H1 (cell line): ENCODE measurements at regions not wholly inside any gene's neighbourhood (a gene's known extent, or its start where the extent isn't known, plus 50 kb on each side); places are given as distances from the start of the nearest gene placed in this dataset.

ENCODE experiments used
- CTCF ChIA-PET: fragments of 300-600 bp; sonication (Branson Sonifier 250); formaldehyde crosslinking; loops from one replicate; lab custom pipeline; 2021; ENCODE audit not compliant: partially characterized antibody; lab: Charles Lee
- POLR2A ChIA-PET: fragments of 300-600 bp; sonication (Branson Sonifier 250); formaldehyde crosslinking; loops from one replicate; lab custom pipeline; 2021; ENCODE audit warnings: inconsistent platforms; ENCODE audit not compliant: partially characterized antibody; lab: Charles Lee
- DNase-seq, 2 experiments: peaks; one replicate each; pipeline versions ENCODE4 v3.0.0 to v3.0.0-alpha.2; 2010 to 2022; ENCODE audit warnings: low spot score in 2 of 2, low read depth in 1 of 2, mixed read lengths in 1 of 2
- FAIRE-seq: peaks from 2 replicates; lab custom pipeline; 2011; peaks lifted over from hg19 to GRCh38; lab: Jason Lieb, UNC
- H2AFZ ChIP-seq: 2 replicates; pipeline ENCODE4 v1.8.1; 2012; ENCODE audit warnings: low read length, inconsistent platforms
- H2AK5ac ChIP-seq: 2 replicates; pipeline ENCODE4 v1.6.1; 2013; ENCODE audit warnings: low read depth, low read length
- H2BK120ac ChIP-seq: replicated peaks from 2 replicates; pipeline ENCODE3; 2013; ENCODE audit warnings: low read depth, low read length, inconsistent platforms
- H2BK12ac ChIP-seq: 2 replicates; pipeline ENCODE4 v1.6.1; 2013; ENCODE audit warnings: low read depth, low read length
- H2BK15ac ChIP-seq: 2 replicates; pipeline ENCODE4 v1.6.1; 2013; ENCODE audit warnings: low read length
- H2BK20ac ChIP-seq: 2 replicates; pipeline ENCODE4 v1.6.1; 2013; ENCODE audit warnings: low read length
- H2BK5ac ChIP-seq: 2 replicates; pipeline ENCODE4 v1.6.1; 2013; ENCODE audit warnings: low read depth, low read length
- H3K14ac ChIP-seq: 2 replicates; pipeline ENCODE4 v1.6.1; 2013; ENCODE audit warnings: inconsistent platforms; ENCODE audit not compliant: insufficient read length
- H3K18ac ChIP-seq: 2 replicates; pipeline ENCODE4 v1.6.1; 2013; ENCODE audit warnings: low read length; ENCODE audit errors: extremely low read depth
- H3K23ac ChIP-seq: 2 replicates; pipeline ENCODE4 v1.6.1; 2013; ENCODE audit warnings: inconsistent platforms; ENCODE audit not compliant: insufficient read length
- H3K23me2 ChIP-seq: 2 replicates; pipeline ENCODE4 v1.6.1; 2013; ENCODE audit warnings: low read depth, low read length
- H3K27ac ChIP-seq: 2 replicates; pipeline ENCODE4 v1.6.1; 2011; ENCODE audit warnings: low read depth, low read length, inconsistent platforms
- H3K27me3 ChIP-seq, 4 experiments: replicated peaks in 1 of 4; 1 replicate in 1 of 4; 2 replicates in 3 of 4; pipeline versions ENCODE4 v1.6.1 to v1.8.1; 2011 to 2013; ENCODE audit warnings: low read length in 3 of 4, mild to moderate bottlenecking in 3 of 4, inconsistent platforms in 2 of 4, mixed read lengths in 2 of 4, moderate library complexity in 1 of 4; ENCODE audit not compliant: control insufficient read depth in 3 of 4, insufficient read depth in 3 of 4; ENCODE audit errors: extremely low read depth in 1 of 4
- H3K36me3 ChIP-seq, 4 experiments: 2 replicates each; pipeline versions ENCODE4 v1.6.1 to v1.8.1; 2011 to 2013; ENCODE audit warnings: mild to moderate bottlenecking in 4 of 4, low read length in 3 of 4, moderate library complexity in 2 of 4, control low read depth in 1 of 4, inconsistent platforms in 1 of 4; ENCODE audit not compliant: insufficient read depth in 4 of 4, control insufficient read depth in 2 of 4
- H3K4ac ChIP-seq: replicated peaks from 2 replicates; pipeline ENCODE3; 2013; ENCODE audit warnings: low read length, low read depth, mixed read lengths, inconsistent platforms; ENCODE audit not compliant: insufficient read length
- H3K4me1 ChIP-seq, 4 experiments: replicated peaks in 1 of 4; 1 replicate in 1 of 4; 2 replicates in 3 of 4; pipeline versions ENCODE4 v1.6.1 to v1.8.1; 2011 to 2013; ENCODE audit warnings: low read length in 3 of 4, inconsistent platforms in 2 of 4, mixed read lengths in 1 of 4; ENCODE audit not compliant: insufficient read depth in 4 of 4, control insufficient read depth in 3 of 4
- H3K4me2 ChIP-seq, 2 experiments: 2 replicates each; pipeline versions ENCODE4 v1.6.1 to v1.8.1; 2011 to 2013; ENCODE audit warnings: low read depth in 2 of 2, low read length in 2 of 2, control low read depth in 1 of 2, inconsistent platforms in 1 of 2, mild to moderate bottlenecking in 1 of 2; ENCODE audit not compliant: insufficient read depth in 1 of 2
- H3K4me3 ChIP-seq, 4 experiments: fragments of 200-600, 300-600 bp in 1 of 4; sonication (generic), shearing (Covaris generic), sonication (Bioruptor Twin) in 1 of 4; 2 replicates each; pipeline versions ENCODE4 v1.5.1 to v1.8.1; 2011 to 2016; ENCODE audit warnings: low read length in 4 of 4, low read depth in 3 of 4, control low read depth in 2 of 4, inconsistent platforms in 2 of 4, mild to moderate bottlenecking in 2 of 4, mixed read lengths in 1 of 4, moderate library complexity in 1 of 4; ENCODE audit not compliant: insufficient read depth in 2 of 4; ENCODE audit errors: extremely low read depth in 1 of 4
- H3K56ac ChIP-seq: replicated peaks from 2 replicates; pipeline ENCODE3; 2013; ENCODE audit warnings: low read depth, mild to moderate bottlenecking, mixed read lengths, low read length, inconsistent platforms; ENCODE audit not compliant: insufficient read length
- H3K79me1 ChIP-seq: 2 replicates; pipeline ENCODE4 v1.6.1; 2013; ENCODE audit warnings: low read depth, low read length, control low read depth
- H3K79me2 ChIP-seq, 2 experiments: 2 replicates each; pipeline versions ENCODE4 v1.6.1 to v1.8.1; 2012 to 2013; ENCODE audit warnings: low read length in 2 of 2, mild to moderate bottlenecking in 2 of 2, inconsistent platforms in 1 of 2; ENCODE audit not compliant: insufficient read depth in 2 of 2, control insufficient read depth in 1 of 2
- H3K9ac ChIP-seq, 4 experiments: replicated peaks in 1 of 4; 1 replicate in 1 of 4; 2 replicates in 3 of 4; pipeline versions ENCODE4 v1.6.1 to v1.8.1; 2011 to 2013; ENCODE audit warnings: low read depth in 3 of 4, low read length in 3 of 4, control low read depth in 2 of 4, mild to moderate bottlenecking in 2 of 4, moderate library complexity in 2 of 4, inconsistent platforms in 1 of 4; ENCODE audit errors: extremely low read depth in 1 of 4
- H3K9me3 ChIP-seq, 2 experiments: 2 replicates each; pipeline versions ENCODE4 v1.6.1 to v1.8.1; 2012 to 2013; ENCODE audit warnings: mild to moderate bottlenecking in 2 of 2, moderate library complexity in 2 of 2, control low read depth in 1 of 2, inconsistent platforms in 1 of 2, low read depth in 1 of 2, low read length in 1 of 2, mixed read lengths in 1 of 2; ENCODE audit not compliant: insufficient read depth in 2 of 2
- H4K20me1 ChIP-seq, 2 experiments: replicated peaks in 1 of 2; 2 replicates each; pipeline versions ENCODE3 to v1.8.1; 2011 to 2013; ENCODE audit warnings: inconsistent platforms in 2 of 2, low read length in 2 of 2, mild to moderate bottlenecking in 1 of 2; ENCODE audit not compliant: insufficient read depth in 2 of 2, control insufficient read depth in 1 of 2
- H4K5ac ChIP-seq: 2 replicates; pipeline ENCODE4 v1.6.1; 2013; ENCODE audit warnings: low read length, low read depth, mixed read lengths, inconsistent platforms; ENCODE audit not compliant: insufficient read length
- H4K8ac ChIP-seq: 2 replicates; pipeline ENCODE4 v1.8.0; 2013; ENCODE audit warnings: mild to moderate bottlenecking, moderate library complexity, low read length, inconsistent platforms; ENCODE audit not compliant: insufficient read depth; ENCODE audit errors: extremely low read depth
- H4K91ac ChIP-seq: replicated peaks from 2 replicates; pipeline ENCODE3; 2013; ENCODE audit warnings: low read length, mixed read lengths, inconsistent platforms; ENCODE audit not compliant: insufficient read length
- CEBPB ChIP-seq: IDR thresholded peaks from 2 replicates; pipeline ENCODE4 v1.6.1; 2012; ENCODE audit warnings: low read depth, low read length
- CHD1 ChIP-seq: IDR thresholded peaks from 2 replicates; pipeline ENCODE4 v1.6.1; 2012; ENCODE audit warnings: low read depth, low read length, improper control_type of control experiment
- CTBP2 ChIP-seq: IDR thresholded peaks from 2 replicates; pipeline ENCODE4 v1.7.0; 2011; ENCODE audit warnings: borderline replicate concordance, mild to moderate bottlenecking, moderate library complexity, mixed read lengths, low read length; ENCODE audit not compliant: insufficient read depth, insufficient read length
- POLR2A ChIP-seq, 2 experiments: IDR thresholded peaks; 1 replicate in 1 of 2; 2 replicates in 1 of 2; pipeline ENCODE4 v1.6.1; 2011; ENCODE audit warnings: low read depth in 2 of 2, low read length in 2 of 2, mild to moderate bottlenecking in 2 of 2; ENCODE audit errors: control extremely low read depth in 1 of 2
- RAD21 ChIP-seq, 2 experiments: IDR thresholded peaks in 1 of 2; conservative IDR thresholded peaks in 1 of 2; 2 replicates each; pipeline ENCODE4 v1.6.1; 2011; ENCODE audit warnings: low read depth in 2 of 2, low read length in 2 of 2, improper control_type of control experiment in 1 of 2, inconsistent platforms in 1 of 2, mild to moderate bottlenecking in 1 of 2, moderate library complexity in 1 of 2
- RXRA ChIP-seq: IDR thresholded peaks from 2 replicates; pipeline ENCODE4 v1.6.1; 2011; ENCODE audit warnings: low read depth, mild to moderate bottlenecking, low read length, moderate library complexity; ENCODE audit not compliant: insufficient read depth
- YY1 ChIP-seq: IDR thresholded peaks from 2 replicates; pipeline ENCODE4 v1.6.1; 2011; ENCODE audit warnings: low read depth, mild to moderate bottlenecking, low read length
- WGBS, 2 experiments: shearing (Covaris generic) in 1 of 2; methylation state at CpG; one replicate each; pipeline versions ENCODE4 v1.1.6 to v1.1.7; 2013 to 2015; ENCODE audit warnings: low lambda C conversion rate in 2 of 2, mixed read lengths in 2 of 2, inconsistent platforms in 1 of 2, low coverage in 1 of 2, missing lambda C conversion rate in 1 of 2; ENCODE audit not compliant: insufficient replicate concordance in 2 of 2, insufficient coverage in 1 of 2, insufficient read length in 1 of 2; ENCODE audit errors: extremely low coverage in 1 of 2, missing lambda C conversion rate in 1 of 2; 5-methylcytosine and 5-hydroxymethylcytosine counted together
- TF ChIP-seq, protein P1 (sequence below): IDR thresholded peaks from 2 replicates; pipeline ENCODE4 v1.6.1; 2012; ENCODE audit warnings: low read length, inconsistent platforms
- TF ChIP-seq, protein P2 (sequence below), 3 experiments: IDR thresholded peaks; 1 replicate in 2 of 3; 2 replicates in 1 of 3; pipeline versions ENCODE4 v1.5.1 to v1.6.1; 2011; ENCODE audit warnings: low read length in 3 of 3, mild to moderate bottlenecking in 3 of 3, inconsistent platforms in 2 of 3, low read depth in 1 of 3, moderate library complexity in 1 of 3; ENCODE audit not compliant: insufficient read depth in 1 of 3; ENCODE audit errors: control extremely low read depth in 1 of 3

DNA sequence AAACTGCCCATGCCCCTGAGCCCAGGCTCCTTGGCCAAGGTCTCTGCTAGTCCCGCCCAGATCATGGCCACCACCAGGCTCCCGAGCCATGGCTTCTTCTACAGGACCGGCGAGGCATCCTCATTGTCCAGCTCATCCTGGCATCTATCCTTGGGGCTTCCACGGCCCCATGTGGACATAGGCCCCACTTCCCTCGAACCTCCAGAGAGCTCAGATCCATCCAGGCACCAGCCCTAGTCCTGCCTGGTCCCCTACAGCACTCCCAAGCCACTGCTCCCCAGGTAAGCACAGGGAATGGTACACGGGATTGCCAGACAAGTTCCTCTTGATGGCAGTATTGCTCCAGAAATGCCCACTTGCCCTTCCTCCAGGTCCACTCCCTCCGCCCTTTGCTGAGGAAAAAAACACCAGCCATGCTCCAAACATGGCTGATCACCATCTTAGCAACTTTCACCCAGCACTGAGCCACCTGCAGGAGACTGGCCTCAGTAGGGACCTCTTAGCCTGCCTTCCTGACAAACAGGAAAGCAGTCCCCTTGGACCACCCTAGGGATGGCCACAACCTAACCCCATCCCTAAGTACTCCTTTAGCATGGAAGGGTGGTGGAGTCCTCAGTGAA lies 272.1 kb upstream of the AGTR2 start:
- Histone ChIP-seq H4K5ac (no peak overlapping the region), H2BK5ac (no peak overlapping the region), H3K79me1 (no peaks in the 10 kb centered on the region; the same call in 1 of the 2 replicates), H4K91ac (no peak overlapping the region), H4K8ac (no peak overlapping the region), H3K9me3 (no peaks in the 10 kb centered on the region), H3K79me2 (no peaks in the 10 kb centered on the region), H2BK20ac (no peak overlapping the region), H3K23me2 (no peaks in the 10 kb centered on the region), H2AFZ (no peak overlapping the region), H2AK5ac (no peak overlapping the region), H4K20me1 (peaks cover 0 to 35% of the 10 kb centered on the region in 2 experiments), H3K18ac (no peak overlapping the region), H3K4me1 (no peaks in the 10 kb centered on the region), H2BK15ac (no peak overlapping the region), H3K4me2 (no peak overlapping the region), H3K4me3 (no peak overlapping the region), H3K56ac (no peak overlapping the region), H3K27me3 (no peaks in the 10 kb centered on the region), H3K4ac (no peak overlapping the region), H3K14ac (no peak overlapping the region), H3K27ac (no peak overlapping the region), H2BK12ac (no peak overlapping the region), H3K36me3 (peaks cover 0 to 18% (median 6%) of the 10 kb centered on the region in 4 experiments; a peak in 6 of 8 replicates), H2BK120ac (no peak overlapping the region), H3K23ac (no peak overlapping the region), H3K9ac (no peak overlapping the region)
- ChIA-PET POLR2A (no interaction called here), CTCF (interaction anchor here (0.5 to 1.7 kb wide), 3 partner anchors 13 to 590 kb away, joined by 3 read pairs; no protein-coding TSS in a partner anchor)
- DNase-seq (peak in 1 of 2 experiments; percentile 47), FAIRE-seq (no peak)
- WGBS, 2 experiments, result 90% methylated on average over 8 of the region's 8 CpGs; no CpG with 5 or more reads in 1 of the 2 experiments
- peak; percentile 45 to 48 for TF ChIP-seq RAD21 (IDR thresholded peaks at IDR 0.05 in 1 of 2, conservative IDR thresholded peaks at IDR 0.05 in 1 of 2; ENCODE audit: low read depth in 2 of 2, low read length in 2 of 2)
- TF ChIP-seq, protein P1, sequence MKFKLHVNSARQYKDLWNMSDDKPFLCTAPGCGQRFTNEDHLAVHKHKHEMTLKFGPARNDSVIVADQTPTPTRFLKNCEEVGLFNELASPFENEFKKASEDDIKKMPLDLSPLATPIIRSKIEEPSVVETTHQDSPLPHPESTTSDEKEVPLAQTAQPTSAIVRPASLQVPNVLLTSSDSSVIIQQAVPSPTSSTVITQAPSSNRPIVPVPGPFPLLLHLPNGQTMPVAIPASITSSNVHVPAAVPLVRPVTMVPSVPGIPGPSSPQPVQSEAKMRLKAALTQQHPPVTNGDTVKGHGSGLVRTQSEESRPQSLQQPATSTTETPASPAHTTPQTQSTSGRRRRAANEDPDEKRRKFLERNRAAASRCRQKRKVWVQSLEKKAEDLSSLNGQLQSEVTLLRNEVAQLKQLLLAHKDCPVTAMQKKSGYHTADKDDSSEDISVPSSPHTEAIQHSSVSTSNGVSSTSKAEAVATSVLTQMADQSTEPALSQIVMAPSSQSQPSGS, result no peak
- TF ChIP-seq CEBPB, result no peak
- no peak for TF ChIP-seq CHD1
- TF ChIP-seq CTBP2, result no peak
- TF ChIP-seq POLR2A (IDR thresholded peaks at IDR 0.05; ENCODE audit: control extremely low read depth in 1 of 2, low read depth in 2 of 2, low read length in 2 of 2), result peak; percentile 27 to 53; a peak in 1 of 3 replicates
- TF ChIP-seq YY1, result no peak
- TF ChIP-seq, protein P2, sequence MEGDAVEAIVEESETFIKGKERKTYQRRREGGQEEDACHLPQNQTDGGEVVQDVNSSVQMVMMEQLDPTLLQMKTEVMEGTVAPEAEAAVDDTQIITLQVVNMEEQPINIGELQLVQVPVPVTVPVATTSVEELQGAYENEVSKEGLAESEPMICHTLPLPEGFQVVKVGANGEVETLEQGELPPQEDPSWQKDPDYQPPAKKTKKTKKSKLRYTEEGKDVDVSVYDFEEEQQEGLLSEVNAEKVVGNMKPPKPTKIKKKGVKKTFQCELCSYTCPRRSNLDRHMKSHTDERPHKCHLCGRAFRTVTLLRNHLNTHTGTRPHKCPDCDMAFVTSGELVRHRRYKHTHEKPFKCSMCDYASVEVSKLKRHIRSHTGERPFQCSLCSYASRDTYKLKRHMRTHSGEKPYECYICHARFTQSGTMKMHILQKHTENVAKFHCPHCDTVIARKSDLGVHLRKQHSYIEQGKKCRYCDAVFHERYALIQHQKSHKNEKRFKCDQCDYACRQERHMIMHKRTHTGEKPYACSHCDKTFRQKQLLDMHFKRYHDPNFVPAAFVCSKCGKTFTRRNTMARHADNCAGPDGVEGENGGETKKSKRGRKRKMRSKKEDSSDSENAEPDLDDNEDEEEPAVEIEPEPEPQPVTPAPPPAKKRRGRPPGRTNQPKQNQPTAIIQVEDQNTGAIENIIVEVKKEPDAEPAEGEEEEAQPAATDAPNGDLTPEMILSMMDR (IDR thresholded peaks at IDR 0.05; ENCODE audit: control extremely low read depth in 1 of 3, insufficient read depth in 1 of 3, low read depth in 1 of 3, low read length in 3 of 3), result peak in 1 of 3 experiments; percentile 7; a peak in 2 of 4 replicates
- no peak for TF ChIP-seq RXRA
